ENCODE measurements at regions not wholly inside any gene's neighbourhood (a gene's known extent, or its start where the extent isn't known, plus 50 kb on each side); places are given as distances from the start of the nearest gene placed in this dataset.

DNA sequence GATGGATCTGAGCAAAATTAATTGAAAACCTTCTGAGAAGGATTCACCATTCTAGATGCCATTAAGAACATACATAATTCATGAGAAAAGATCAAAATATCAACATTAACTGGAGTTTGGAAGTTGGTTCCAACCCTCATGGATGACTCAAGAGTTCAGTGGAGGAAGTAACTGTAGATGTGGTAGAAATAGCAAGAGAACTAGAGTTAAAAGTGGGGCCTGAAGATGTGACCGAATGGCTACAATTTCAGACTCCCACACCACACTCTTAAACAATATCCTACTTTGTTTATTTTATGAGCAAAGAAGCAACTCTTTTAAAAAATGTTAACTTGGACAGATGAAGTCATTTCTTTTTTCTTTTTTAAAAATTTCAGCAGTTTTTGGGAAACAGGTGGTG, 354.3 kb downstream of the KLF12 start:
- H3K4me1 Mint-ChIP-seq (ENCODE audit: low read depth): peaks cover 20% of the 10 kb centered on the region
- TF ChIP-seq, protein P1, sequence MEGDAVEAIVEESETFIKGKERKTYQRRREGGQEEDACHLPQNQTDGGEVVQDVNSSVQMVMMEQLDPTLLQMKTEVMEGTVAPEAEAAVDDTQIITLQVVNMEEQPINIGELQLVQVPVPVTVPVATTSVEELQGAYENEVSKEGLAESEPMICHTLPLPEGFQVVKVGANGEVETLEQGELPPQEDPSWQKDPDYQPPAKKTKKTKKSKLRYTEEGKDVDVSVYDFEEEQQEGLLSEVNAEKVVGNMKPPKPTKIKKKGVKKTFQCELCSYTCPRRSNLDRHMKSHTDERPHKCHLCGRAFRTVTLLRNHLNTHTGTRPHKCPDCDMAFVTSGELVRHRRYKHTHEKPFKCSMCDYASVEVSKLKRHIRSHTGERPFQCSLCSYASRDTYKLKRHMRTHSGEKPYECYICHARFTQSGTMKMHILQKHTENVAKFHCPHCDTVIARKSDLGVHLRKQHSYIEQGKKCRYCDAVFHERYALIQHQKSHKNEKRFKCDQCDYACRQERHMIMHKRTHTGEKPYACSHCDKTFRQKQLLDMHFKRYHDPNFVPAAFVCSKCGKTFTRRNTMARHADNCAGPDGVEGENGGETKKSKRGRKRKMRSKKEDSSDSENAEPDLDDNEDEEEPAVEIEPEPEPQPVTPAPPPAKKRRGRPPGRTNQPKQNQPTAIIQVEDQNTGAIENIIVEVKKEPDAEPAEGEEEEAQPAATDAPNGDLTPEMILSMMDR (IDR thresholded peaks at IDR 0.05; ENCODE audit: unreplicated experiment): no peak
- H3K27ac Mint-ChIP-seq: peak overlapping the region; percentile 69
- peaks cover 14% of the 10 kb centered on the region for H3K36me3 Mint-ChIP-seq (ENCODE audit: insufficient read depth)
- no peak for DNase-seq (ENCODE audit: low spot score, unreplicated experiment)
- no peaks in the 10 kb centered on the region for H3K9me3 Mint-ChIP-seq (ENCODE audit: low read depth)
- no peaks in the 10 kb centered on the region for H3K27me3 Mint-ChIP-seq
- no peak overlapping the region for H3K4me3 Mint-ChIP-seq (ENCODE audit: low read depth)

DNA sequence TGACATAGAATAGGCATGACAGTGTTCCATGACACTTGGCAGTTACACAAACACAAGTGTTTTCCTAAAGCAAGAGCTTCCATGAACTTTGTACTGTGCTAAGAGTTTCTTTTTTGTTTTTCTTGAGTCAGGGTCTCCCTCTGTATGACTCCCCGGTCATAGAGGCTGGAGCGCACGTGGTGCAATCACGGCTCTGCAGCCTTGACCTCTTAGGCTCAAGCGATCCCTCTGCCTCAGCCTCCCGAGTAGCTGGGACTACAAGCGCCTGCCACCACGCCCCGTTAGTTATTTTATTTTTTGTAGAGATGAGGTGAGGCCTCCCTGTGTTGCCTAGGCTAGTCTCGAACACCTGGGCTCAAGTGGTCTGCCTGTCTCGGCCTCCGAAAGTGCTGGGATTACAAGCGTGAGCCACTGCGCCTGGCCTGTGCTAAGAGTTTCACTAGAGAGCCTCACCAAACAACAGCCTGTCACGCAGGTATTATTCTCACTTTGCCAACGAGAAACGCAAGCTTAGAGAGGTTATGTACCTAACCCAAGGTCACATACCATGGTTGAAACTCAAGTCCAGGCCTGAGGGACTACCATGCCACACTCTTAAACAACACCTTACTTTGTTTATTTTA, 355.9 kb downstream of the KLF12 start:
- no peaks in the 10 kb centered on the region for H3K27me3 Mint-ChIP-seq
- H3K27ac Mint-ChIP-seq: peak overlapping the region; percentile 91

DNA sequence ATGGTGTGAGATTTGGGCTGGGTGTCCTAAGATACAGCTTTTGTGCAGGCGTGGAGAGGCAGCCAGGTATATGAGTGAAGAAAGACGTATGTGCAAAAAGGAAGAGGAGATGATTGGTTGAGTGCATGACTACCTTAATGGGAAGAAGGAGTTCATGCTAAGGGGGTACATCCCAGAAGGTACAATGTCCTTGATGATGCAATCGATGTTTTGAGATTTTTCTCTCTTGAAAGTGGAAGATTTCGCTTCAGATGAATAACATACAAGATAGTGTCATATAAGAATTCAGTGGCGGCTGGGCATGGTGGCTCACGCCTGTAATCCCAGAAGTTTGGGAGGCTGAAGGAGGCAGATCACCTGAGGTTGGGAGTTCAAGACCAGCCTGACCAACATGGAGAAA, 357.1 kb downstream of the KLF12 start:
- no peaks in the 10 kb centered on the region for H3K27me3 Mint-ChIP-seq
- TF ChIP-seq, protein P1 (IDR thresholded peaks at IDR 0.05; ENCODE audit: unreplicated experiment): no peak
- H3K9me3 Mint-ChIP-seq (ENCODE audit: low read depth): no peaks in the 10 kb centered on the region
- no peak overlapping the region for H3K4me3 Mint-ChIP-seq (ENCODE audit: low read depth)
- H3K27ac Mint-ChIP-seq: peak overlapping the region; percentile 21
- peaks cover 12% of the 10 kb centered on the region for H3K4me1 Mint-ChIP-seq (ENCODE audit: low read depth)
- peaks cover 14% of the 10 kb centered on the region for H3K36me3 Mint-ChIP-seq (ENCODE audit: insufficient read depth)
- DNase-seq (ENCODE audit: low spot score, unreplicated experiment): no peak

More for the DNA sequence above, 355.9 kb downstream of the KLF12 start:
- Mint-ChIP-seq H3K4me3 (ENCODE audit: low read depth) (no peak overlapping the region), H3K36me3 (ENCODE audit: insufficient read depth) (peaks cover 14% of the 10 kb centered on the region), H3K9me3 (ENCODE audit: low read depth) (no peaks in the 10 kb centered on the region), H3K4me1 (ENCODE audit: low read depth) (peaks cover 17% of the 10 kb centered on the region)
- no peak for DNase-seq (ENCODE audit: low spot score, unreplicated experiment)
- TF ChIP-seq, protein P1 (IDR thresholded peaks at IDR 0.05; ENCODE audit: unreplicated experiment): no peak

DNA sequence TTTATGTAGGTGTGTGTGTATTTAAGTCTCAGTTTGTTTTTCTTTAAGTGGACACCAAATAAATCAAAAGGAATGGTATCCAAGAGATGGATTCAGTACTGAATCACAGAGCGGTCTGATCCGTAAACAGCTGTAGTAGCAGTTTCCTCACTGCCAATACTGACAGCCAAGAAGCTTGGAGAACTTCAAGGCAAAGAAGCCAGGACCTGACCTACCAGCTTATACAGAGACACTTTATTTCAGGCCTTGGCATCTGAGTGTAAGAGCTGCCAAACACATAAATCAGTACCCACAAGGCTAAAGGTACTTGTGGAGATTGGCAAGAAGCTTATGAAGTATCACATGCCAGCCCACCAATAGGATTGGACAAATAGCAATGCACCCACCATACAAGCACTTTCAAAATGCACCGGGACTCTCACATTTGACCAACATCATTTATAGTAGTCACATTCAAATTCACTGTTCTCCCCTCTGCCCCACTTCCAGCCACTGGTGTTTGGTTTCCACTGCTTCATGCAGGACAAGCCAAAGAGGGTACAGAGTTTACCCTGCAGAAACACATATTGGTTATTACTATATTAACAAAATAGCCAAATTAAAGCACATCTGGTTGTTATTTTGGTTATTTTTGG, 357.9 kb downstream of the KLF12 start:
- DNase-seq (ENCODE audit: low spot score, unreplicated experiment): no peak
- no peaks in the 10 kb centered on the region for H3K9me3 Mint-ChIP-seq (ENCODE audit: low read depth)
- TF ChIP-seq, protein P1 (IDR thresholded peaks at IDR 0.05; ENCODE audit: unreplicated experiment): no peak
- no peak overlapping the region for H3K27ac Mint-ChIP-seq
- H3K4me3 Mint-ChIP-seq (ENCODE audit: low read depth): no peak overlapping the region
- peaks cover 14% of the 10 kb centered on the region for H3K36me3 Mint-ChIP-seq (ENCODE audit: insufficient read depth)
- peaks cover 11% of the 10 kb centered on the region for H3K4me1 Mint-ChIP-seq (ENCODE audit: low read depth)
- H3K27me3 Mint-ChIP-seq: no peaks in the 10 kb centered on the region

DNA sequence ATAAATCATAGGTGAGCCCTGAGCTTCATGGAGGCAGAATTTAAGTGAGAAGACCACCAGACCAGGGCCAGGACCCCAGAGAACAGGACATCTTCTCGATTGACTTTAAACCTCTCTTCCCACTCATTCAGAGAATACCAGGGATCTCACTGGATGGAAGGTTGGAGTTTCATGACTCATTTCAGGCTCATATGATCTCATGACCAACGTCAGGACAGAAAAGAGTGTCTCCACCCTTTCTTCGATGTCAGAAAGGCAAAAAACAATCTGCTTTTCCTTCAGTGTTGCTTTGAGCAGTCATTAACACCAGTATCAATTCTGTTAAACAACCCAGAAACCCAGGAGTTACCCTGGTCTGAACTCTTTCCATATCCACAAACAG, 361.0 kb downstream of the KLF12 start:
- TF ChIP-seq, protein P1 (IDR thresholded peaks at IDR 0.05; ENCODE audit: unreplicated experiment): no peak
- Mint-ChIP-seq H3K9me3 (ENCODE audit: low read depth) (peaks cover 3% of the 10 kb centered on the region), H3K27ac (no peak overlapping the region), H3K4me3 (ENCODE audit: low read depth) (no peak overlapping the region), H3K36me3 (ENCODE audit: insufficient read depth) (peaks cover 4% of the 10 kb centered on the region), H3K27me3 (no peaks in the 10 kb centered on the region), H3K4me1 (ENCODE audit: low read depth) (peaks cover 7% of the 10 kb centered on the region)
- DNase-seq (ENCODE audit: low spot score, unreplicated experiment): no peak

Measured in progenitor cell of endocrine pancreas (in vitro differentiated cells).